ENCODE measurements at regions not wholly inside any gene's neighbourhood (a gene's known extent, or its start where the extent isn't known, plus 50 kb on each side); places are given as distances from the start of the nearest gene placed in this dataset.

DNA sequence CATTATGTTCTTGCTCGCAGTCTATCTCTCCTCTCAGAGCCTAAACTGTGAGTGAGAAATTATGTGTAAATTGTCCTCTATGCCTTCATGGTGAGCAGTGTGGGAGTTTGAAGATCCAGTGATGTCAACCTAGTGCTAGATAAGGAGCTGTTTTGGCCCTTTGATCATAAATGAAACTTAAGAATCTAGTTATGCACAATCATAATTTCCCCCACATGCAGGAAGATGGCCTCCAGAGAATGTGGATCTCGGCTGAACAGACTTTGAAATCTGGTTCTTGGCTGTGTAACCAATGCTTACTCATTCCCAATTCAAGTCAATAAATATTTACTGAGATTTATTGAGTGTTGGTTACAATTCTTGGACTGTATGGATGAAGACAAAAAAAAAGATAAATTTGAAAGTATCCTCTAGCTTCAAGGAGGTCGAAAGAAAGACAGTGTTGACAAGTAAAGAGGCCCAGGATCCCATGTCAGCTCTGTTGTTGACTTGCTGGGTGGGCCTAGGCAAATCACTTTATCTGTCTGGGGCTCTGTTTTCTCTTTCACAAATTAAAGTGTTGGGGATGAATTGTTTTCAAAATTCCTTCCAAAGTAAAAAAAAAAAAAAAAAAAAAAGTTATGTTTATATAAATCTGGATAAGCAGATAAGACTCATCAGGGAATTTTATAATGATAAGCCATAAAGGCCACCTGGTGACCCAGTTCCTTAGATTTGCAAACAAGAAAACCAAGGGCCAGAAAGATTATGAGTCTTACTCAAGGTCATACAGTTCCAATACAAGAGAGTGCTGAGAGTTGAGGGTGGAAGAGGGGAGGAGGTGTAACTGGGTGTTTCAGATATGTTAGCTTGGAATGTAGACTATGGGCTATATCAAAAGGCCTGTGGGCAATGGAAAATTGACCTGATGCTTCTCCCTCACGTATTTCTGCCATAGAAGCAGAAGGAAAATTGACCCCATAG lies 969.9 kb downstream of the KCNMA1 start:
- TF ChIP-seq, protein P1, sequence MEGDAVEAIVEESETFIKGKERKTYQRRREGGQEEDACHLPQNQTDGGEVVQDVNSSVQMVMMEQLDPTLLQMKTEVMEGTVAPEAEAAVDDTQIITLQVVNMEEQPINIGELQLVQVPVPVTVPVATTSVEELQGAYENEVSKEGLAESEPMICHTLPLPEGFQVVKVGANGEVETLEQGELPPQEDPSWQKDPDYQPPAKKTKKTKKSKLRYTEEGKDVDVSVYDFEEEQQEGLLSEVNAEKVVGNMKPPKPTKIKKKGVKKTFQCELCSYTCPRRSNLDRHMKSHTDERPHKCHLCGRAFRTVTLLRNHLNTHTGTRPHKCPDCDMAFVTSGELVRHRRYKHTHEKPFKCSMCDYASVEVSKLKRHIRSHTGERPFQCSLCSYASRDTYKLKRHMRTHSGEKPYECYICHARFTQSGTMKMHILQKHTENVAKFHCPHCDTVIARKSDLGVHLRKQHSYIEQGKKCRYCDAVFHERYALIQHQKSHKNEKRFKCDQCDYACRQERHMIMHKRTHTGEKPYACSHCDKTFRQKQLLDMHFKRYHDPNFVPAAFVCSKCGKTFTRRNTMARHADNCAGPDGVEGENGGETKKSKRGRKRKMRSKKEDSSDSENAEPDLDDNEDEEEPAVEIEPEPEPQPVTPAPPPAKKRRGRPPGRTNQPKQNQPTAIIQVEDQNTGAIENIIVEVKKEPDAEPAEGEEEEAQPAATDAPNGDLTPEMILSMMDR (IDR thresholded peaks at IDR 0.05): no peak
- no peak for TF ChIP-seq POLR2A (IDR thresholded peaks at IDR 0.05)

Measured in adrenal gland (tissue), 5 donors.